ENCODE measurements at regions not wholly inside any gene's neighbourhood (a gene's known extent, or its start where the extent isn't known, plus 50 kb on each side); places are given as distances from the start of the nearest gene placed in this dataset.

GRCh38 chr14:84819528-84819927, 710.4 kb upstream of the FLRT2 start:
- TF ChIP-seq, protein P1, sequence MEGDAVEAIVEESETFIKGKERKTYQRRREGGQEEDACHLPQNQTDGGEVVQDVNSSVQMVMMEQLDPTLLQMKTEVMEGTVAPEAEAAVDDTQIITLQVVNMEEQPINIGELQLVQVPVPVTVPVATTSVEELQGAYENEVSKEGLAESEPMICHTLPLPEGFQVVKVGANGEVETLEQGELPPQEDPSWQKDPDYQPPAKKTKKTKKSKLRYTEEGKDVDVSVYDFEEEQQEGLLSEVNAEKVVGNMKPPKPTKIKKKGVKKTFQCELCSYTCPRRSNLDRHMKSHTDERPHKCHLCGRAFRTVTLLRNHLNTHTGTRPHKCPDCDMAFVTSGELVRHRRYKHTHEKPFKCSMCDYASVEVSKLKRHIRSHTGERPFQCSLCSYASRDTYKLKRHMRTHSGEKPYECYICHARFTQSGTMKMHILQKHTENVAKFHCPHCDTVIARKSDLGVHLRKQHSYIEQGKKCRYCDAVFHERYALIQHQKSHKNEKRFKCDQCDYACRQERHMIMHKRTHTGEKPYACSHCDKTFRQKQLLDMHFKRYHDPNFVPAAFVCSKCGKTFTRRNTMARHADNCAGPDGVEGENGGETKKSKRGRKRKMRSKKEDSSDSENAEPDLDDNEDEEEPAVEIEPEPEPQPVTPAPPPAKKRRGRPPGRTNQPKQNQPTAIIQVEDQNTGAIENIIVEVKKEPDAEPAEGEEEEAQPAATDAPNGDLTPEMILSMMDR (IDR thresholded peaks at IDR 0.05) = no peak
- TF ChIP-seq ZFX (IDR thresholded peaks at IDR 0.05; ENCODE audit: borderline replicate concordance) = no peak

All from 22Rv1 (cell line).